ENCODE measurements at regions not wholly inside any gene's neighbourhood (a gene's known extent, or its start where the extent isn't known, plus 50 kb on each side); places are given as distances from the start of the nearest gene placed in this dataset.

- no peaks in the 10 kb centered on the region for H3K9me3 ChIP-seq (ENCODE audit: control insufficient read depth, insufficient read depth, low read length)
- ChIA-PET POLR2A (no interaction called here), CTCF (no interaction called here)
- TF ChIP-seq CTCF (IDR thresholded peaks at IDR 0.05; ENCODE audit: low read depth, low read length), result no peak
- DNase-seq (ENCODE audit: low read depth, low spot score), result no peak
- H3K4me3 ChIP-seq (ENCODE audit: low read depth, low read length), result no peak overlapping the region
- no peak overlapping the region for H3K27ac ChIP-seq (ENCODE audit: low read depth, low read length)
- peaks cover 6% of the 10 kb centered on the region for H3K27me3 ChIP-seq (ENCODE audit: control insufficient read depth, insufficient read depth, low read length)
Observed at GRCh38 chr17:65404761-65405160, 156.7 kb downstream of the AXIN2 start.

- CTCF ChIA-PET, result interaction anchor here (0.9 kb wide), 1 partner anchor 154 kb away, joined by 3 read pairs; no protein-coding TSS in a partner anchor
- POLR2A ChIA-PET, result no interaction called here
- no peak for TF ChIP-seq CTCF (IDR thresholded peaks at IDR 0.05; ENCODE audit: low read depth, low read length)
- no peak overlapping the region for H3K4me3 ChIP-seq (ENCODE audit: low read depth, low read length)
- no peak overlapping the region for H3K27ac ChIP-seq (ENCODE audit: low read depth, low read length)
- no peaks in the 10 kb centered on the region for H3K9me3 ChIP-seq (ENCODE audit: control insufficient read depth, insufficient read depth, low read length)
- H3K27me3 ChIP-seq (ENCODE audit: control insufficient read depth, insufficient read depth, low read length), result peaks cover 6% of the 10 kb centered on the region
- no peak for DNase-seq (ENCODE audit: low read depth, low spot score)
Observed at GRCh38 chr17:65403626-65404025, 157.8 kb downstream of the AXIN2 start.

- no peak for DNase-seq (ENCODE audit: low read depth, low spot score)
- ChIA-PET POLR2A (no interaction called here), CTCF (no interaction called here)
- H3K27me3 ChIP-seq (ENCODE audit: control insufficient read depth, insufficient read depth, low read length), result peaks cover 6% of the 10 kb centered on the region
- TF ChIP-seq CTCF (IDR thresholded peaks at IDR 0.05; ENCODE audit: low read depth, low read length), result no peak
- no peak overlapping the region for H3K27ac ChIP-seq (ENCODE audit: low read depth, low read length)
- H3K9me3 ChIP-seq (ENCODE audit: control insufficient read depth, insufficient read depth, low read length), result no peaks in the 10 kb centered on the region
- H3K4me3 ChIP-seq (ENCODE audit: low read depth, low read length), result no peak overlapping the region
Observed at GRCh38 chr17:65402513-65403496, 158.6 kb downstream of the AXIN2 start.

- H3K27ac ChIP-seq (ENCODE audit: low read depth, low read length), result no peak overlapping the region
- H3K4me3 ChIP-seq (ENCODE audit: low read depth, low read length), result no peak overlapping the region
- no peaks in the 10 kb centered on the region for H3K9me3 ChIP-seq (ENCODE audit: control insufficient read depth, insufficient read depth, low read length)
- CTCF ChIA-PET, result no interaction called here
- POLR2A ChIA-PET, result no interaction called here
- peaks cover 6% of the 10 kb centered on the region for H3K27me3 ChIP-seq (ENCODE audit: control insufficient read depth, insufficient read depth, low read length)
- TF ChIP-seq CTCF (IDR thresholded peaks at IDR 0.05; ENCODE audit: low read depth, low read length), result no peak
- DNase-seq (ENCODE audit: low read depth, low spot score), result no peak
Observed at GRCh38 chr17:65401561-65401960, 159.9 kb downstream of the AXIN2 start.

- H3K27ac ChIP-seq (ENCODE audit: low read depth, low read length), result no peak overlapping the region
- DNase-seq (ENCODE audit: low read depth, low spot score), result no peak
- TF ChIP-seq CTCF (IDR thresholded peaks at IDR 0.05; ENCODE audit: low read depth, low read length), result no peak
- no peak overlapping the region for H3K4me3 ChIP-seq (ENCODE audit: low read depth, low read length)
- H3K9me3 ChIP-seq (ENCODE audit: control insufficient read depth, insufficient read depth, low read length), result no peaks in the 10 kb centered on the region
- H3K27me3 ChIP-seq (ENCODE audit: control insufficient read depth, insufficient read depth, low read length), result peaks cover 6% of the 10 kb centered on the region
- ChIA-PET CTCF (no interaction called here), POLR2A (no interaction called here)
Observed at GRCh38 chr17:65400701-65401100, 160.7 kb downstream of the AXIN2 start.
